ENCODE measurements at regions not wholly inside any gene's neighbourhood (a gene's known extent, or its start where the extent isn't known, plus 50 kb on each side); places are given as distances from the start of the nearest gene placed in this dataset.

DNA sequence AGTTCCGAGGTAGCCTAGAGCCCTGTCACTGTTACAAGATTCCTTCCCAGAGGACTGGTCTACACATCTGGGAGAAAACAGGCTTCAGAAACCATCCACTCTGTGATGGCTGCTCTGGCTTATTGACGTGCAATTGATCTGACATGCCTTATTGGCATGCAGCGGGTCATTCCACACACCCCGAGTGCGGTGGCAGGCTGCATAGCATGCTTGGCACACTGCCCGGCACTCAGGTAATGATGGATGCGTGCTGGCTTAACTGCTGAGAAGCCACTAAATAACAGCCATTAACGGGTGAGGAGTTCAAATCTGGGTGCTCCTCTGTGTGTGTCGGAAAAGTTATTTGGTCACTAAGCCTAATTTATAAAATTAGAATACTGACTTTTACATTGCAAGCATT is 67.9 kb upstream of the CDH4 start:
- Histone ChIP-seq H3K9me2 (replicated peaks; ENCODE audit: insufficient read depth, low read length) (no peaks in the 10 kb centered on the region), H3K27me3 (ENCODE audit: low read length) (no peaks in the 10 kb centered on the region), H3K4me3 (ENCODE audit: insufficient read depth, low read length, poor library complexity, severe bottlenecking) (no peak overlapping the region), H3K27ac (ENCODE audit: low read depth, low read length) (no peak overlapping the region), H4K20me1 (ENCODE audit: low read depth, low read length) (no peaks in the 10 kb centered on the region), H3K79me2 (ENCODE audit: insufficient read depth, low read length) (no peaks in the 10 kb centered on the region), H3K9ac (ENCODE audit: low read length) (no peak overlapping the region), H3K4me2 (ENCODE audit: low read depth, low read length, poor library complexity, severe bottlenecking) (no peak overlapping the region), H2AFZ (ENCODE audit: low read depth, low read length, severe bottlenecking) (no peak overlapping the region), H3K36me3 (ENCODE audit: low read length) (no peaks in the 10 kb centered on the region), H3F3A (ENCODE audit: insufficient read depth) (no peaks in the 10 kb centered on the region), H3K9me3 (ENCODE audit: insufficient read depth, low read length) (no peaks in the 10 kb centered on the region)
- no peak for TF ChIP-seq EZH2phosphoT487 (conservative IDR thresholded peaks at IDR 0.05; ENCODE audit: low read length)
- TF ChIP-seq, protein P1, sequence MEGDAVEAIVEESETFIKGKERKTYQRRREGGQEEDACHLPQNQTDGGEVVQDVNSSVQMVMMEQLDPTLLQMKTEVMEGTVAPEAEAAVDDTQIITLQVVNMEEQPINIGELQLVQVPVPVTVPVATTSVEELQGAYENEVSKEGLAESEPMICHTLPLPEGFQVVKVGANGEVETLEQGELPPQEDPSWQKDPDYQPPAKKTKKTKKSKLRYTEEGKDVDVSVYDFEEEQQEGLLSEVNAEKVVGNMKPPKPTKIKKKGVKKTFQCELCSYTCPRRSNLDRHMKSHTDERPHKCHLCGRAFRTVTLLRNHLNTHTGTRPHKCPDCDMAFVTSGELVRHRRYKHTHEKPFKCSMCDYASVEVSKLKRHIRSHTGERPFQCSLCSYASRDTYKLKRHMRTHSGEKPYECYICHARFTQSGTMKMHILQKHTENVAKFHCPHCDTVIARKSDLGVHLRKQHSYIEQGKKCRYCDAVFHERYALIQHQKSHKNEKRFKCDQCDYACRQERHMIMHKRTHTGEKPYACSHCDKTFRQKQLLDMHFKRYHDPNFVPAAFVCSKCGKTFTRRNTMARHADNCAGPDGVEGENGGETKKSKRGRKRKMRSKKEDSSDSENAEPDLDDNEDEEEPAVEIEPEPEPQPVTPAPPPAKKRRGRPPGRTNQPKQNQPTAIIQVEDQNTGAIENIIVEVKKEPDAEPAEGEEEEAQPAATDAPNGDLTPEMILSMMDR (IDR thresholded peaks at IDR 0.05; ENCODE audit: insufficient read depth, low read length, poor library complexity, severe bottlenecking): no peak

DNA sequence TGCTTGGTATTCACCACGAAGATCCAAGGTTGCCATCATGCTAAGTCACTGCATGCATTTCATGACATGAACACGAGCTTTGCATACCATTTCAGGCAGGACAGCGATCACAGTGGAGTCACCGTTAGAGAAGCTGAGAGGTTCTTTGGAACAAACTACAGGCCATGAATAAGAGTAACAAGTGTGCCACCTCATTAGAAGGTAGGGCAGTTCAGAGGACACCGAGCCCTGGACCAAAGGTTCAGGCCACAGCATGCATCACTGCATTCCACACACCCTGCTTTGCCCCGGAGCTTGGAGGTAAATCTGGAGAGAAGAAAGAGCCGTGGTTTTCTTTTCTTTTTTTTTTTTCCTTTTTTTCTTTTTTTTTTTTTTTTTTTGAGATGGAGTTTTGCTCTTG is 66.9 kb upstream of the CDH4 start:
- Histone ChIP-seq H3K27me3 (ENCODE audit: low read length) (no peaks in the 10 kb centered on the region), H3K4me2 (ENCODE audit: low read depth, low read length, poor library complexity, severe bottlenecking) (no peak overlapping the region), H3K9ac (ENCODE audit: low read length) (no peak overlapping the region), H3K27ac (ENCODE audit: low read depth, low read length) (no peak overlapping the region), H3K79me2 (ENCODE audit: insufficient read depth, low read length) (no peaks in the 10 kb centered on the region), H3K9me3 (ENCODE audit: insufficient read depth, low read length) (no peaks in the 10 kb centered on the region), H3K36me3 (ENCODE audit: low read length) (no peaks in the 10 kb centered on the region), H3K9me2 (replicated peaks; ENCODE audit: insufficient read depth, low read length) (no peaks in the 10 kb centered on the region), H3K4me3 (ENCODE audit: insufficient read depth, low read length, poor library complexity, severe bottlenecking) (no peak overlapping the region), H2AFZ (ENCODE audit: low read depth, low read length, severe bottlenecking) (no peak overlapping the region), H4K20me1 (ENCODE audit: low read depth, low read length) (no peaks in the 10 kb centered on the region), H3F3A (ENCODE audit: insufficient read depth) (no peaks in the 10 kb centered on the region)
- TF ChIP-seq, protein P1 (IDR thresholded peaks at IDR 0.05; ENCODE audit: insufficient read depth, low read length, poor library complexity, severe bottlenecking): no peak
- TF ChIP-seq EZH2phosphoT487 (conservative IDR thresholded peaks at IDR 0.05; ENCODE audit: low read length): no peak

DNA sequence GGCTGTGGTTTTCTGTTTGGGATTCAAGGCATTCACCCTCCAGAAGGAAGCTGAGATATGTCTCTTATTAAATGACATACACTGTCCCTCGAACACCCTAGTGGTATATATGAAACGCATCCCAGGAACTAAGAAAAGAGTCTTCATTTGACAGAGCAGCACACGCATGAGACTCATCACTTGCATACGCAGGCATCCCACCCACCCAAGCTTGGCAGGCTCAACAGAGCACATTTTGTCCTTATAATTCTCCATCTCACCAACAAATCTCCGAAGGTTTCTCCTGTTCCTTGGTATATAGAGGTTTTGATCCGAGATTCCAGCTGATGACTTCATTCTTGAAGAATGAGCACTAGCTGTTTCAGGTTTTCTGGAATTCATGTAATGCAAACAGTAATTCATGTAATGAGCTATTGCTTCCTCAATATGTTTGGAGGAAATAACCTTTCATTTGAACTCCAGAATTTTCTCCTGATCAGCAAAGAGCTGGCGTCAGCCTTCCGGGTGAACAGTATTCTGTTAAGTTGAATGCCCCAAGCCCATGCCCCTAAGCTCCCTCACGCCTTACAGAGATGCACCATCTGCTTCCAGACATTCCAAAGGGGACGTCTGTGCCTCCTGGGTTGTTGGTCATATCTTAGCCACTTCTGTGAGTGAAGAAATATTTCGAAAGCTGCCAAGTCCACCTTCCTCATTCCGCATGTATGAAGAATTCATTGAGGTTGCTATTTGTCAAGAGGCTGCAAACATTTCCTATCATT is 66.0 kb upstream of the CDH4 start:
- Histone ChIP-seq H3K36me3 (ENCODE audit: low read length) (no peaks in the 10 kb centered on the region), H3K4me3 (ENCODE audit: insufficient read depth, low read length, poor library complexity, severe bottlenecking) (no peak overlapping the region), H3K9me2 (replicated peaks; ENCODE audit: insufficient read depth, low read length) (no peaks in the 10 kb centered on the region), H3K79me2 (ENCODE audit: insufficient read depth, low read length) (no peaks in the 10 kb centered on the region), H3K27ac (ENCODE audit: low read depth, low read length) (no peak overlapping the region), H3K4me2 (ENCODE audit: low read depth, low read length, poor library complexity, severe bottlenecking) (no peak overlapping the region), H3K27me3 (ENCODE audit: low read length) (no peaks in the 10 kb centered on the region), H3K9me3 (ENCODE audit: insufficient read depth, low read length) (no peaks in the 10 kb centered on the region), H4K20me1 (ENCODE audit: low read depth, low read length) (no peaks in the 10 kb centered on the region), H3K9ac (ENCODE audit: low read length) (no peak overlapping the region), H3F3A (ENCODE audit: insufficient read depth) (no peaks in the 10 kb centered on the region), H2AFZ (ENCODE audit: low read depth, low read length, severe bottlenecking) (no peak overlapping the region)
- TF ChIP-seq, protein P1 (IDR thresholded peaks at IDR 0.05; ENCODE audit: insufficient read depth, low read length, poor library complexity, severe bottlenecking): no peak
- TF ChIP-seq EZH2phosphoT487 (conservative IDR thresholded peaks at IDR 0.05; ENCODE audit: low read length): no peak
